NCI-H82 treated with DMSO at 0.1 percent for 48 hours (cell line): ENCODE measurements at regions not wholly inside any gene's neighbourhood (a gene's known extent, or its start where the extent isn't known, plus 50 kb on each side); places are given as distances from the start of the nearest gene placed in this dataset.

ENCODE experiments used
- DNase-seq: peaks from one replicate; lab custom pipeline; 2025; ENCODE audit not compliant: unreplicated experiment; lab: John Stamatoyannopoulos, UW

DNA sequence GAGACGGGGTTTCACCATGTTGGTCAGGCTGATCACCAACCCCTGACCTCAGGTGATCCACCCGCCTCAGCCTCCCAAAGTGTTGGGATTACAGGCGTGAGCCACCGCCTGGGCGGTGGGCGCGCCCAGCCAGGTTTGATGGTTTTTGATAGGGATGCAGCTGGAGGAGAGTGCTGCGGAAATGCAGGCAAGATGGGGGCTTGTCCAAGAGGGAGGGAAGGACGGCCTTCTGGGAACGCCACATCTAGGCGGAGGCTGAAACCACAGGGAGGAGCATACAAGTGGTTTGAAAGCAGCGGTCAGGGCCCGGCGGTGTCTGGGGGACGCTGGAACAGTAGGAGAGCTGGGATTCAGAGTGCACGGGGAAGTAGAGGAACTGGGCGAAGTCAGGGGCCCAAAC is 134.6 kb downstream of the VRK1 start:
- no peak for DNase-seq

DNA sequence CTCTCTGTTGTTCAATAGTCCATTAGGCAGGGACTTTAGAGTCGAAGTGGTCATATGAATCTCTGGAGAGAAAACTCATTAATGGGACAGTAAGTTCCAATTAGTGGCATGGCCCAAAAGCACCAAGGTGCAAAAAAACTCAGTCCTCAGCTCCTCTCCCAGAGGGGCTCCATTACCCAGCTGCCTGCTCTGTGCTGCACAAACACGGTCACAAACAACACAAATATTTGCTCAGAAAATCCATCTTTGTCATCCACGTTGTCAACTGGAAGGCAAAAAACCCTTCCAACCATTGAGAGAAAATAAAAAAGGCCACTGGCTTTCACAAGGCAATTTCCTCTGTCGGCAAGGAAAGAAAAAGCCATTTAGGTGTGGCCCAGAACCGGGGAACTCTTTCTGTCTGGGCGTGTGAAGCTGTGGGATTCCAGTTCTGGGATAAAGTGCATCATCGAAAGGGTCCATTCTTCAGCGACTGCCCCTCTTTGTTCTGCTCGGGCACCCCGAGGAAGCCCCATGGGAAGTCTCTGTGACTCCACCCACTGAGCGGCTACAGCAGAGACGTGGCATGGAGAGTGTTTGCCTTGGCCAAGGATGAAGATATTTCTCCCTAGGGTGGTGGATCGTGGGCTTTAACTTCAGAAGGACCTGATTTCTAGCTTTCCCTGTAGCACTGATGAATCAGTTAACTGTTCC is 137.6 kb downstream of the VRK1 start:
- no peak for DNase-seq

DNA sequence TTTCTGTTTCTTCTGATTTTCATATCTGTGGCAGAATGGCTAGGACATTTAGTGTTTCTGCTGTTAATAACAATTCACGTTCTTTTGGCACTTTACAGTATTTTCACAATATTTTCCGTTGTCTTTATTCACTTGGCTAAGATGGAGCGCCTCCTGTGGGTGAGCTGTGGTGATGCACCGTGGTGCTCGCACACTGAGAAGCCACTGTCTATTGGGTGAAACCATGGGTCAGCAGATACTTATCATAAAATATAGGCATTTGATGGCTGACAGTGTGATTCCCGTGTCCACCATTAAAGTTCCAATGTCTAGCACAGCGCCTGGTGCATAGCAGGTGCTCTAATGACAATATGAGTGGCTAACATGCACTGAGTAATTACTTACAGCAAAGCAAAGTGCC is 141.8 kb downstream of the VRK1 start:
- DNase-seq: no peak

GRCh38 chr14:96940009-96940408 is 142.8 kb downstream of the VRK1 start:
- DNase-seq: no peak

DNA sequence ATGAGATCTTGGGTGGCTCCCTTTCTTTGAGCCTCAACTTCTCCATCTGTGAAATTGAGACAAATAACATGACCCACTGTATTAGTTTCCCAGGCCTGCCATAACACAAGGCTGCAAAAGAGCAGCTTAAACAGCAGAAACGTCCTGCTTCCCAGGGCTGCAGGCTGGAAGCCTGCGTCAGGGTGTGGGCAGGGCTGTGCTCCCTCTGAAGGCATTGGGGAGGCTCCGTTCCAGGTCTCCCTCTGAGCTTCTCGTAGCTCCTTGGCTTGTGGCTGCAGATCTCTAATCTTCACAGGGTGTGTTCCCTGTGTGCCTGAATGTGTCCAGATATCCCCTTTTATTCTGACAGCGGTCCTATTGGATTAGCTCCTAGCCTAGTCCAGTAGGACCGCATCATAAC is 147.1 kb downstream of the VRK1 start:
- no peak for DNase-seq

- DNase-seq: no peak
These were observed 148.5 kb downstream of the VRK1 start for GRCh38 chr14:96945721-96946120.

DNA sequence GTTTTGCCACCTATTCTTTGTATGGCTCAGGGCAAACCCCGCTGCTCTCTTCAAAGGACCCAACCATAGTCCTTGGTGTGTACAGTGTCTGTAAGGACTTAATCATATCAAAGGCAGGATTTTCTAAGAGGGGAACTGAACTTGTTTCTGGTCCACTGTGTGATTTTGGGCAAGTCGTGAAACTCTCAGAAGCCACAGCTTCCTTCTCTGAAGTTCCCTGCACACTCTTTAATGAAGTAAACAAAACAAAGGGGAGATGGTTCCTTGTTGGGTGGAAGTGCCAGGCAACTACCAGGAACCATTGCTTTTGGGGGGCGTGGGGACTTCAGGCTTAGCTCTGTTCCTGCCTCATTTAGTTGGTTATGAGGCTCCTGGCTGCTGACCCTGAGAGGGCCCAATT is 152.4 kb downstream of the VRK1 start:
- DNase-seq: no peak

GRCh38 chr14:96951511-96951910 is 154.3 kb downstream of the VRK1 start:
- DNase-seq: no peak

DNA sequence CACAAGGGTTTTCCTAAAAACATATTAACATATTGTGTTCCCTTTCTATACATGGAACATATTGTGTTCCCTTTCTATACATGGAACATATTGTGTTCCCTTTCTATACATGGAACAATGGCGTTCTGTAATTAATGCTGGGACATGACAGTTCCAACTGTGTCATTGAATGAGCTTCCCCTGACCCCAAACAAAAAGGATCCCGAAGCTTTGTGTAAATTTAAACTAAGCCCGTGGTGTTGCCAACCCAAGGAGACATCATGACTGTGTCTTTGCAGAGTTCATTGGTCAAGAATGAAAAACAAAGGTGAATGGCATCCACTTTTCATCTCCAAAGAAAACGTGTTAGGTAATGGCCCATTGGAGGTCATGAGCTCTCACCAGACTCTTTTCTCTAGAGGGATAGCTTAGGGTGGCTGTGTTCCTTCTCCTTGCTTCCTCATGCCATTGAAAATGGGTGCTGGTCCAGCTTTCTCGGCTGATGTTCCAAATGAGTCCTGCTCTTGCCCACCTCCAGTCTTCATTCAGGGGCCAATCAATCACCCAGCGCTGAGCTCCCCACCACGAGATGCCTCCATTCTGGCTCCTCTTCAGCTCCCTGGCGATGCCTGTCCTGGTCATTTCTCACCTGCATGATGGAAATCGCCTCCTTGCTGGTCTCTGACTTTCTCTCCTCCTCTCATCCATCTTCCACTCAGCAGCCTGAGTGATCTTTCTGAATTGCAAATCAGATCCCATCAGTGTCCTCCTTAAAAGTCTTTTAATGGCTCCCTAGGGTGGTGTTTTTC is 156.1 kb downstream of the VRK1 start:
- DNase-seq: no peak

DNA sequence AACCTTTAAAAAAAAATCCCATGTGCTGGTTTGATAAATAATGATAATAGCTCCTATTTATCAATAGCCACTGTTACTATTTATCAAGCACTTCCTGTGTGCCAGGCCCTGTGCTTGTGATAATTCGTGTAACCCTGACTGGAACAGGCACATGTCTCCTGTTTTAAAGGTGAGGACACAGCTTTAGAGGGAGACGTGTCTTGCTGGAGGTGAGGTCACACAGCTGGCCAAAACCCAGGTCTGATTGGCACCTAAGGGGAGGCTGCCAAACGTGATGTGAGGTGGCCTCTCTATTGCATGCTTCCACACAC is 156.6 kb downstream of the VRK1 start:
- DNase-seq: no peak

- DNase-seq: no peak
These were observed 159.5 kb downstream of the VRK1 start for GRCh38 chr14:96956464-96957239.

DNA sequence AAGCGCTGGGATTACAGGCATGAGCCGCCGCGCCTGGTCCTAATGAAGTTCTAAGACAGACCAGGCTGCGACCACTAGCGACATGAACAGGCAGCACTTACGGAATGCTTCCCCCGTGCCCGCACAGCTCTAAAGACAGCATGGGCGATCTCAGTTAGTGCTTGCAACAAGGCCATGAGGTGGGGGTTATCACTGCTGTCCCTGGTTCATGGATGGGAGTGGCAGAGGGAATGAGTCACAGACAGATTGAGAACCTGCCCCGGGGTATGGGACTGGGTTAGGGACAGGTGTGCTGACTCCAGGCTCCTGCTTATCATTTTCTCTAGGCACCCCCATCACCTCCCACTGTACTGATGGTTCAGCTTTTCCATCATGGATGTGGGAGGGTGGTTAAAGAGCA is 160.9 kb downstream of the VRK1 start:
- no peak for DNase-seq

- DNase-seq: no peak
These were observed 162.8 kb downstream of the VRK1 start for GRCh38 chr14:96959992-96960391.

GRCh38 chr14:96960598-96961116 is 163.5 kb downstream of the VRK1 start:
- DNase-seq: no peak

DNA sequence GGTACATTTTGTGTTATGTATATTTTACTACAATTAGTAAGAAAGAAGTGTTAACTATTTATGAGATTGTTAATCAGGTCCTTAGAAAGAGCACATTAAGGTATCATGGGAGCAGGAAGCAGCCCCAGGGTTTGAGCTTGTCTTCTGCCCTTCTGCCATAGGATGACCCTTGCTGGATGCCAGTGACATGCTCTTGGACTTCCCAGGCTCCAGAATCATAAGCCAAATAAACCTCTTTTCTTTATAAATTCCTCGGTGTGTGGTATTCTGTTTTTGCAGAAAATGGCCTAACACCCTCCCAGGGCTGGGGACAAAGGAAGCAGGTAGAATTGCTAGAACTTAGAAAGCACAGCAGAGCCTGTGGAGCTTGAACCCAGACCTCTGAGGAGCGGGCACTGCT is 164.7 kb downstream of the VRK1 start:
- DNase-seq: no peak

GRCh38 chr14:96962337-96962736 is 165.2 kb downstream of the VRK1 start:
- DNase-seq: no peak

- DNase-seq: no peak
These were observed 167.7 kb downstream of the VRK1 start for GRCh38 chr14:96964726-96965415.

DNA sequence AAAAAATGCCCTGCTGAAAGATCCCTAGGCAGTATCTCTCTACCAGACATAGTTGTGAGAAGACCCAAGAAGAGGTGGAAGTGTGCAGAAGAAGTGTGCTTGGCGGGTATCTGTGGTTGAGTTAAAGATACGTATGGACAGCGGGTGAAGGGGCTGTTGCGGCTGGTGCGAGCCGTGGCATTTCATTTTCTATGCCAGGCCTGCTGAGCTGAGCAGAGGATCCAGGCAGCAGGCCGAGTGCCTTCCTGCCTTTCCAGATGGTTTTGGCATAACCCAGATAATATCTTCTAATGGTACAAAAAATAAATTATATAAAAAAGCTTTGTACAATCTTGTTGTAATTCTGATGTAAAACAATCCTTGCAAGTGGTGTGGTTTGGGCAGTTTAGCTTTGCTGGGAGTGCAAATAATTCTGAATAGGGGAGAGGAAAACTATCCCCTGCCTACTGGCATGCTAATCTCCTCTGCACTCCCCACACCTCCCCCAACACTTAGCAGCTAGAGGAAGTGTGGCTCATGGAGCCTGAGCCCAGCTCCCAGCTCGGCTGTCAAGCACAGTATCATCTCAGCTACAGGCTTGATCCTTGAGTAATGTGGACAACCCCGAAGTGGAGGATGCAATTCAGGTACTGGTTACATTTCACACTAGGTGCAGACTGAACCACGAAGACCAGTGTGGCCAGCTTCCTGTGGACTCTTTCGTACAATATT is 168.9 kb downstream of the VRK1 start:
- DNase-seq: peak; percentile 7

DNA sequence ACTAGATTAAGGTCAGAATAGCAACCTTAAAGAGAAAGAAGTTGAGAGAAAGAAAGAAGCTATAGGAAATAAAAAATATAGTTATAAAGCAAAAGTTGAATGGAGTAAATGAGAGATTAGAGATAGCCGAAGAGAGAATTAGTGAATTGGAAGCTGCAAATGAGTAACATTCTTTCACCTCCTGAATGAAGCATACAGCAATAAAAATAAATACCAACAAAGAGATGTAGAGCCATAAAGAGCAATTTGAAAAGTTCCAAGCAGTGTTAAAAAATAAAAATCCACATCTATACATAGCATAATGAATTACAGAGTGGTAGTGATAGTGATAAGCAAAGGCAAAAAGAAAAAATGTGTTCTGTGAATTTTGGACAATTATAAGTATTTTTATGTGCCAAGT is 177.9 kb downstream of the VRK1 start:
- DNase-seq: no peak

DNA sequence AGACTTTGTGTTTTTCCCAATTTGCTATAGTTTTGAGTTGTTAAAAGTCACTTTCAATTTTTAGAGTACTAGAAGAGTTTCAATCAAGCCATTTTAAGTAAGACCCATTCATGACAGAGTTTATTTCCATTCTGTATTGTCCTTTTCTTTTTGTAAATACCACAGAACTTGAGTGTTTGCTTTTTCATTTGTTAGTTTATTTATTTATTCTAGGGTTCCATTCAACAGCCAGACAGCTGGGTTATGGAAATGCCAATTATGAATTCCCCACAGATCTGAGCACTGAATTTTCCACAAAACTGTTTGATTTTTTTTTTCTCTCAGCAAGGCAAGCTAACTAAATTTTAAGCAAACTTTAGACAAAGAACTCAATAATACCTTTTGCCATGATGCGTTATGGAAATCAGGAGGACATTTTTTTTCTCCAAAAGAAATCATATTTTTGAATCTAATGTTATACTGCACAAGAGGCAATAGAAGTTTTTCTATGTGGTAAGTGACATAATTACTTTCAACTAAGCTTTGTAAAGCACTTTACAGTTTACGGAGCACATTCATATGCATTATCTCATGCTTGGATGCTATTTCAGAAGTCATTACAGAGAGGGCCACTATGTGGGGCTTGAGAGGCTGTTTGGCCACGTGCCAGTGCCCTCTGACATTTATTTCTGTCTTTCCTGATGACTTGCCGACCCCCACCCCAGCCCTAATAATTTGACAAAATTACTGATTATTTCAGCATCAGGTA is 181.5 kb downstream of the VRK1 start:
- DNase-seq: no peak
